Stomach (tissue), 8 donors: ENCODE measurements at regions not wholly inside any gene's neighbourhood (a gene's known extent, or its start where the extent isn't known, plus 50 kb on each side); places are given as distances from the start of the nearest gene placed in this dataset.

Experiments used
- DNase-seq, 2 donors: peaks; one replicate each; pipeline versions ENCODE4 v3.0.0 to v3.0.0-alpha.2; 2013 to 2019
- H3K27ac ChIP-seq, 5 donors: fragments of 200-600 bp in 4 of 5; sonication (generic) in 4 of 5; one replicate each; pipeline ENCODE4 v1.5.1; 2013 to 2019; ENCODE audit warnings: mild to moderate bottlenecking in 1 of 5, moderate library complexity in 1 of 5
- H3K27me3 ChIP-seq, 3 donors: fragments of 200-600 bp; sonication (generic); one replicate each; pipeline ENCODE4 v1.5.1; 2017 to 2019; ENCODE audit warnings: mixed run types in 1 of 3
- H3K36me3 ChIP-seq, 4 donors: fragments of 200-600 bp; sonication (generic); 1 replicate in 3 of 4; 2 replicates in 1 of 4; pipeline ENCODE4 v1.5.1; 2016 to 2019
- H3K4me1 ChIP-seq, 4 donors: fragments of 200-600 bp; sonication (generic); one replicate each; pipeline ENCODE4 v1.5.1; 2016 to 2019
- H3K4me3 ChIP-seq, 4 donors: fragments of 200-600 bp; sonication (generic) in 3 of 4; one replicate each; pipeline ENCODE4 v1.5.1; 2016 to 2019; ENCODE audit warnings: mild to moderate bottlenecking in 1 of 4
- H3K9me3 ChIP-seq, 4 donors: fragments of 200-600 bp; sonication (generic); one replicate each; pipeline ENCODE4 v1.5.1; 2016 to 2019
- CTCF ChIP-seq, 7 experiments: fragments of 450-650 bp in 4 of 7; fragments of 200-600 bp in 3 of 7; sonication (generic) in 3 of 7; IDR thresholded peaks; one replicate each; pipeline ENCODE4 v1.5.1; 2016 to 2019; ENCODE audit warnings: antibody characterized with exemption in 7 of 7, control low read depth in 2 of 7, mild to moderate bottlenecking in 1 of 7
- EP300 ChIP-seq: sonication (generic); formaldehyde crosslinking; IDR thresholded peaks from one replicate; pipeline ENCODE4 v1.6.1; 2017; ENCODE audit warnings: antibody characterized with exemption
- POLR2A ChIP-seq, 4 donors: fragments of 450-650 bp; IDR thresholded peaks; one replicate each; pipeline ENCODE4 v1.6.1; 2016; ENCODE audit warnings: antibody characterized with exemption in 4 of 4, control low read depth in 2 of 4, mild to moderate bottlenecking in 1 of 4, moderate library complexity in 1 of 4
- POLR2AphosphoS5 ChIP-seq, 3 donors: sonication (generic); formaldehyde crosslinking; IDR thresholded peaks; one replicate each; pipeline ENCODE4 v1.6.1; 2016; ENCODE audit warnings: antibody characterized with exemption in 3 of 3
- WGBS, 5 donors: extraction: QIAGEN DNeasy Blood & Tissue Kit in 3 of 5; methylation state at CpG; one replicate each; pipeline versions ENCODE4 v1.1.5 to v1.1.7; 2013 to 2018; 5-methylcytosine and 5-hydroxymethylcytosine counted together
- intact Hi-C: fragments of 100-400 bp; cut with DNase I; formaldehyde crosslinking; loops from one replicate; pipeline ENCODE4 v1.15.1; 2023; ENCODE audit warnings: low total_unique reads
- donor health status: healthy with polysubstance abuse.
- donor health status: Bipolar disorder and iron deficiency.
- donor health status: healthy.

- 63 to 76% (median 73%) methylated on average over 6 of the region's 6 CpGs for WGBS, 5 donors
- Histone ChIP-seq H3K9me3 (no peaks in the 10 kb centered on the region), H3K4me3 (no peak overlapping the region), H3K4me1 (no peaks in the 10 kb centered on the region), H3K27me3 (peaks cover 0 to 6% (median 0%) of the 10 kb centered on the region in 3 donors), H3K36me3 (no peaks in the 10 kb centered on the region), H3K27ac (no peak overlapping the region)
- intact Hi-C loops = no loop called here
- DNase-seq = no peak
- no peak for TF ChIP-seq CTCF (IDR thresholded peaks at IDR 0.05)
- TF ChIP-seq POLR2AphosphoS5 (IDR thresholded peaks at IDR 0.05) = no peak
- no peak for TF ChIP-seq POLR2A (IDR thresholded peaks at IDR 0.05)
- no peak for TF ChIP-seq EP300
Measured at GRCh38 chr2:608297-608696, 68.9 kb downstream of the TMEM18 start.

DNA sequence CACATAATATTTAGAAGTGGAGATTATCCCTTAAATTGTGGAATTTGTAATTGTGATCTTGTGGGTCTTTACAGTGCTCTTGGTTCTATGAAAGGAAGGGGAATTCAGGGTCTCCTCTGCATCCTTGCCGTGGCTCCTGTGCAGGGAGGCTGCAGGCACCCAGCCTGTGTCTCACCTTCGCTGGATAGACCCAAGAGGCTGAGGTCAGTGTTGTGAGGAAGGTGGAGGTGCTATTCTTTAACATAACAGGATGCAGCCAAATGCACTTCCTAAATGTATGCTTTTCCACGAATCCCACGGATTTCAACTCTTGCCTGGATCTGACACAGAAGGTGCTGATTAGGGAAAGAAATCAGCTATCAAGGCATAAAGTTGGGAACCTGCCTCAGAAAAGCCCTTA is 69.5 kb downstream of the TMEM18 start:
- Histone ChIP-seq H3K27me3 (peaks cover 0 to 6% (median 0%) of the 10 kb centered on the region in 3 donors), H3K9me3 (no peaks in the 10 kb centered on the region), H3K4me3 (no peak overlapping the region), H3K36me3 (no peaks in the 10 kb centered on the region), H3K4me1 (no peaks in the 10 kb centered on the region), H3K27ac (no peak overlapping the region)
- intact Hi-C loops = no loop called here
- no peak for DNase-seq
- WGBS, 5 donors = 67 to 83% (median 80%) methylated on average over 4 of the region's 4 CpGs
- TF ChIP-seq CTCF (IDR thresholded peaks at IDR 0.05) (no peak), POLR2A (IDR thresholded peaks at IDR 0.05) (no peak), EP300 (no peak)

- Histone ChIP-seq H3K27me3 (peaks cover 0 to 6% (median 0%) of the 10 kb centered on the region in 3 donors), H3K4me1 (no peaks in the 10 kb centered on the region), H3K36me3 (no peaks in the 10 kb centered on the region), H3K4me3 (no peak overlapping the region), H3K27ac (no peak overlapping the region), H3K9me3 (no peaks in the 10 kb centered on the region)
- TF ChIP-seq EP300 = no peak
- TF ChIP-seq CTCF (IDR thresholded peaks at IDR 0.05) = no peak
- TF ChIP-seq POLR2AphosphoS5 (IDR thresholded peaks at IDR 0.05) = no peak
- no peak for TF ChIP-seq POLR2A (IDR thresholded peaks at IDR 0.05)
- WGBS, 5 donors = 77 to 87% (median 85%) methylated on average over 9 of the region's 9 CpGs
- intact Hi-C loops = no loop called here
- DNase-seq = no peak
Measured at GRCh38 chr2:607172-607571, 70.0 kb downstream of the TMEM18 start.

DNA sequence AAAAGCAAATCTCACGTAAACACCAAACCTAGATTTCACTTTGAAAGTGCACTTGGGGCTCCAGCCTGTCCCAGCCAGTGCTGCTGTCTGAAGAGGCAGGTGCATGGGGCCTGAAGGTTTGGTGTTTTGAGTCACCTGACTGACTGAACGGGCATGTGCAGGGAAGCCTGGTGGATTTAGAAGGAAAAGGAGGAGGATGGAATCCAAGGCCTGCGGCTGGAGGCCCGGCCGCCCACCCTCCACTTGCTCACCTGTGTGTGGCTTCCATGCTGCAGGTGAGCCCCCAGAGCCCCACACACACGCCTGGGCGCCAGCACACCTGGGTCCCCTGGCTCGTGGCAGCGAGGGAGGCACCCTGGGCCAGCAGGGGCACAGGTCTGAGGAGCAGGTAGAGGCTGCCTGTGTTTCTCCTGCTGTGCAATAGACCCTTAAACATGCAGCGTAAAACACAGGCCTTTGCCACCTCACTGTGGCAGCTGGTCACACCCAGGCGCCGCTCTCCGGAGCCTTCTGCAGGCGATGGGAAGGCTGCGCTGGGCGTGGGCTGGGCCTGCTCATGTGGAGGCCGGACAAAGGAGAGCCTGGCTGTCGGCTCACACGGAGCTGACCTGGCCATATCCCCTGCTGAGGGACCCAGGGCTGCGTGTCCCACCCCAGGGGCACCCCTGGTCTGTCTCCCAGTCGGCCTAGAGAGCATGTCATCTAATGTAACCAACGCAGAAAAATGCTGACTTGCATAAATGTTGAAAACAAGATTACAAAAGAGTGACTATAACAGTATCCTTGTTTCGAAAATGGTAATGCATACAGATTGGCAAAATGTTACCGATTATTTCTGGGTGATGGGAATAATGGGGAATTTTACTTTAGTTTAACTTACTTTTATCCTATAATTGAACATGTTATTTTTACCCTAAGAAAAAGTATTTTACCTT is 71.3 kb downstream of the TMEM18 start:
- WGBS, 5 donors = 89 to 92% (median 89%) methylated on average over 24 of the region's 24 CpGs
- Histone ChIP-seq H3K36me3 (no peaks in the 10 kb centered on the region), H3K4me3 (no peak overlapping the region), H3K27me3 (peaks cover 0 to 6% (median 0%) of the 10 kb centered on the region in 3 donors), H3K4me1 (no peaks in the 10 kb centered on the region), H3K9me3 (no peaks in the 10 kb centered on the region), H3K27ac (no peak overlapping the region)
- no peak for DNase-seq
- TF ChIP-seq POLR2A (IDR thresholded peaks at IDR 0.05) (no peak), CTCF (IDR thresholded peaks at IDR 0.05) (no peak), POLR2AphosphoS5 (IDR thresholded peaks at IDR 0.05) (no peak), EP300 (no peak)
- intact Hi-C loops = no loop called here
